Stomach (tissue), 4 donors: ENCODE measurements at regions not wholly inside any gene's neighbourhood (a gene's known extent, or its start where the extent isn't known, plus 50 kb on each side); places are given as distances from the start of the nearest gene placed in this dataset.

Experiments
- EP300 ChIP-seq: sonication (generic); formaldehyde crosslinking; IDR thresholded peaks from one replicate; pipeline ENCODE4 v1.6.1; 2017; ENCODE audit warnings: antibody characterized with exemption
- POLR2A ChIP-seq, 4 donors: fragments of 450-650 bp; IDR thresholded peaks; one replicate each; pipeline ENCODE4 v1.6.1; 2016; ENCODE audit warnings: antibody characterized with exemption in 4 of 4, control low read depth in 2 of 4, mild to moderate bottlenecking in 1 of 4, moderate library complexity in 1 of 4
- POLR2AphosphoS5 ChIP-seq, 3 donors: sonication (generic); formaldehyde crosslinking; IDR thresholded peaks; one replicate each; pipeline ENCODE4 v1.6.1; 2016; ENCODE audit warnings: antibody characterized with exemption in 3 of 3
- TF ChIP-seq, protein P1 (sequence below), 7 experiments: fragments of 450-650 bp in 4 of 7; fragments of 200-600 bp in 3 of 7; sonication (generic) in 3 of 7; IDR thresholded peaks; one replicate each; pipeline ENCODE4 v1.5.1; 2016 to 2019; ENCODE audit warnings: antibody characterized with exemption in 7 of 7, control low read depth in 2 of 7, mild to moderate bottlenecking in 1 of 7

DNA sequence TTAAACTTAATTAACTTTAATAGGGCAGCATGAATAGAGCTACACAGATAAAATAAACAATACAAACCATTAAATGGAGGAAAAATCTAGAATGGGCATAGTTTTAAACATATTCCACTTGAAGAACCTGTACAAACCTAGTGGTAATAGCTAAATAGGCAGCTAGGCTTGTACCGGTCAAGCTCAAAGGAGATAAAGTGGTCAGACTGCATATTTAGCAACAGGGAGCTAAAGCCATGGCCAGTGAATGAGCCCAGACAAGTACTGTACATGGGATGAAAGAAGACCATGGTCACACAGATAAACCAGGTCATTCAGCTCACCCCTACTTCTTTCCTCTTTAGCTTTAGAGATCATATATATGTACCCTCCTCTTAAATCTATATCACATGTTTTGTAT lies 186.6 kb upstream of the KRR1 start:
- TF ChIP-seq, protein P1, sequence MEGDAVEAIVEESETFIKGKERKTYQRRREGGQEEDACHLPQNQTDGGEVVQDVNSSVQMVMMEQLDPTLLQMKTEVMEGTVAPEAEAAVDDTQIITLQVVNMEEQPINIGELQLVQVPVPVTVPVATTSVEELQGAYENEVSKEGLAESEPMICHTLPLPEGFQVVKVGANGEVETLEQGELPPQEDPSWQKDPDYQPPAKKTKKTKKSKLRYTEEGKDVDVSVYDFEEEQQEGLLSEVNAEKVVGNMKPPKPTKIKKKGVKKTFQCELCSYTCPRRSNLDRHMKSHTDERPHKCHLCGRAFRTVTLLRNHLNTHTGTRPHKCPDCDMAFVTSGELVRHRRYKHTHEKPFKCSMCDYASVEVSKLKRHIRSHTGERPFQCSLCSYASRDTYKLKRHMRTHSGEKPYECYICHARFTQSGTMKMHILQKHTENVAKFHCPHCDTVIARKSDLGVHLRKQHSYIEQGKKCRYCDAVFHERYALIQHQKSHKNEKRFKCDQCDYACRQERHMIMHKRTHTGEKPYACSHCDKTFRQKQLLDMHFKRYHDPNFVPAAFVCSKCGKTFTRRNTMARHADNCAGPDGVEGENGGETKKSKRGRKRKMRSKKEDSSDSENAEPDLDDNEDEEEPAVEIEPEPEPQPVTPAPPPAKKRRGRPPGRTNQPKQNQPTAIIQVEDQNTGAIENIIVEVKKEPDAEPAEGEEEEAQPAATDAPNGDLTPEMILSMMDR (IDR thresholded peaks at IDR 0.05): no peak
- TF ChIP-seq POLR2A (IDR thresholded peaks at IDR 0.05) (no peak), POLR2AphosphoS5 (IDR thresholded peaks at IDR 0.05) (no peak), EP300 (no peak)
